ENCODE measurements at regions not wholly inside any gene's neighbourhood (a gene's known extent, or its start where the extent isn't known, plus 50 kb on each side); places are given as distances from the start of the nearest gene placed in this dataset.
"Not testable (repeated sequence)": the region's sequence is repeated elsewhere in the genome, so short reads cannot be mapped to it uniquely, and the experiment has no call there.

DNA sequence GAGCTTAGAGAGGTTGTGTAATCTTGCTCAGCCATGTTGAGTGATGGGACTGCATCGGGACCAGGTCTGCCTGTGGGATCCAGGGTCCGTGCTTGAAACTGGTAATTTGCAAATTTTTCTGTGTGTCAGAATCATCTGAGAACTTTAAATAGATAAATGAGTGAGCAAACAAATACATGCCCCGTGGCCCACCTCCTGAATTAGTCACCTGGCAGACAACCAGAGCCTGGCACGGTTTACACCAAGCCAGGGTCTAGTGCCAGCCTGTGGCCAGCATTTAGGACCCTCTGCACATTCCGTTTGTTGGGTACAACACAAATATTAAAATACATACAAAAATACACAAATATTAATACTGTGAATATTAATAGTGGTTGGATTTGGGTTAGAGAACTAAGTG is 90.6 kb upstream of the STOX2 start:
- H3K4me1 ChIP-seq = no peaks in the 10 kb centered on the region
- H3K4me3 ChIP-seq = no peak overlapping the region
- H3K9me3 ChIP-seq = no peaks in the 10 kb centered on the region
- TF ChIP-seq EP300 (IDR thresholded peaks at IDR 0.05) = no peak
- TF ChIP-seq, protein P1, sequence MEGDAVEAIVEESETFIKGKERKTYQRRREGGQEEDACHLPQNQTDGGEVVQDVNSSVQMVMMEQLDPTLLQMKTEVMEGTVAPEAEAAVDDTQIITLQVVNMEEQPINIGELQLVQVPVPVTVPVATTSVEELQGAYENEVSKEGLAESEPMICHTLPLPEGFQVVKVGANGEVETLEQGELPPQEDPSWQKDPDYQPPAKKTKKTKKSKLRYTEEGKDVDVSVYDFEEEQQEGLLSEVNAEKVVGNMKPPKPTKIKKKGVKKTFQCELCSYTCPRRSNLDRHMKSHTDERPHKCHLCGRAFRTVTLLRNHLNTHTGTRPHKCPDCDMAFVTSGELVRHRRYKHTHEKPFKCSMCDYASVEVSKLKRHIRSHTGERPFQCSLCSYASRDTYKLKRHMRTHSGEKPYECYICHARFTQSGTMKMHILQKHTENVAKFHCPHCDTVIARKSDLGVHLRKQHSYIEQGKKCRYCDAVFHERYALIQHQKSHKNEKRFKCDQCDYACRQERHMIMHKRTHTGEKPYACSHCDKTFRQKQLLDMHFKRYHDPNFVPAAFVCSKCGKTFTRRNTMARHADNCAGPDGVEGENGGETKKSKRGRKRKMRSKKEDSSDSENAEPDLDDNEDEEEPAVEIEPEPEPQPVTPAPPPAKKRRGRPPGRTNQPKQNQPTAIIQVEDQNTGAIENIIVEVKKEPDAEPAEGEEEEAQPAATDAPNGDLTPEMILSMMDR (IDR thresholded peaks at IDR 0.05) = no peak
- TF ChIP-seq POLR2A (IDR thresholded peaks at IDR 0.05) = no peak
- TF ChIP-seq POLR2AphosphoS5 (IDR thresholded peaks at IDR 0.05) = no peak
- no peak for DNase-seq (ENCODE audit: low spot score in 2 of 2)
- no peaks in the 10 kb centered on the region for H3K27me3 ChIP-seq
- H3K36me3 ChIP-seq = no peaks in the 10 kb centered on the region
- H3K27ac ChIP-seq = no peak overlapping the region
- 61% methylated on average over 5 of the region's 5 CpGs for WGBS

DNA sequence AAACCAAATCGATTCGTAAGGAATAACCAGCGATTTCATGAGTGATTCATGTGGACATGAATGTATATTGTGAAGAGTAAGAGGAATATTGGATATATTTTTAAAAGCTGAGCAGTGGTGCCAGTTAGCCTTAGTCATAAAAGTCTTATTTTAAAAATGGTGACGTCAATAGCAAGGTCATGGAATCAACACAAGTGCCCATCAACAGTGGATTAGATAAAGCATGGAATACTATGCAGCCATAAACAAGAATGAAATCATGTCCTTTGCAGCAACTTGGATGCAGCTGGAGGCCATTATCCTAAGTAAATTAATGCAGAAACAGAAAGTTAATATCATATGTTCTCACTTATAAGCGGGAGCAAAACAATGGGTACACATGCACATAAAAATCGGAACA is 89.0 kb upstream of the STOX2 start:
- no peaks in the 10 kb centered on the region for H3K27me3 ChIP-seq
- H3K27ac ChIP-seq = no peak overlapping the region
- TF ChIP-seq, protein P1 (IDR thresholded peaks at IDR 0.05) = no peak
- H3K9me3 ChIP-seq = no peaks in the 10 kb centered on the region
- DNase-seq (ENCODE audit: low spot score in 2 of 2) = no peak
- H3K4me3 ChIP-seq = no peak overlapping the region
- 95% methylated on average over 6 of the region's 6 CpGs for WGBS
- H3K36me3 ChIP-seq = no peaks in the 10 kb centered on the region
- H3K4me1 ChIP-seq = no peaks in the 10 kb centered on the region

DNA sequence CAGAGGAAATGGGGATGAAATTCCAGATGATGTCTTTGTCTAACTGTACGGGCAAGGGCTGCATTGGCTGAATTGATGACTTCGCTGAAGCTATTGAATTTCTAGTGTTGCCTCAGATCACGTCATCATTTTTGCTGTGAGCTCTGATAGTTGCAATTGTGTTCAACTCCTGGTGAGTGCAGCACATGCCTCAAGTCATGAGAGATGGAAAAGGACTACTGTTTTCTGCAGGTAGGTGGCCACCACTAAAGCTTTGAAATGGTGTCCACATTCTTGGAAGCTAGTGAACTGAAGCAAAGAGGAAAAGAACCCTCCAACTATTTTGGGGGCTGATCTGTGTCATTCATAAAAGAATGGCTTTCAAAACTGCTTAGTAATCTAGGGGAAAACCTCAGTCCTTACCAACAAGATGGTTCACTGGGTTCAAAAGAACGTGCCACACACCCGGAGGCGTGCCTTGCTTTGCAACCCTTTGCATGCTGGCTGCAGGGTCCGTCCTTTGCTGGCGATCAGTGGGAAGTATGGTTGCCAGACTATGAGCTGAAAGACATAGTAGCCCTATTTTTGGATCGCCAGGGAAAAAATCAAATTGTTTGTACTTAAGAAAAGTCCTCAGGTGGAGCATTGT is 88.1 kb upstream of the STOX2 start:
- 57% methylated on average over 9 of the region's 9 CpGs for WGBS
- H3K27me3 ChIP-seq = no peaks in the 10 kb centered on the region
- DNase-seq (ENCODE audit: low spot score in 2 of 2) = no peak
- no peaks in the 10 kb centered on the region for H3K9me3 ChIP-seq
- no peaks in the 10 kb centered on the region for H3K36me3 ChIP-seq
- no peaks in the 10 kb centered on the region for H3K4me1 ChIP-seq
- H3K4me3 ChIP-seq = no peak overlapping the region
- TF ChIP-seq POLR2A (IDR thresholded peaks at IDR 0.05) (no peak), POLR2AphosphoS5 (IDR thresholded peaks at IDR 0.05) (no peak), EP300 (IDR thresholded peaks at IDR 0.05) (no peak)
- TF ChIP-seq, protein P1 (IDR thresholded peaks at IDR 0.05) = no peak
- no peak overlapping the region for H3K27ac ChIP-seq

DNA sequence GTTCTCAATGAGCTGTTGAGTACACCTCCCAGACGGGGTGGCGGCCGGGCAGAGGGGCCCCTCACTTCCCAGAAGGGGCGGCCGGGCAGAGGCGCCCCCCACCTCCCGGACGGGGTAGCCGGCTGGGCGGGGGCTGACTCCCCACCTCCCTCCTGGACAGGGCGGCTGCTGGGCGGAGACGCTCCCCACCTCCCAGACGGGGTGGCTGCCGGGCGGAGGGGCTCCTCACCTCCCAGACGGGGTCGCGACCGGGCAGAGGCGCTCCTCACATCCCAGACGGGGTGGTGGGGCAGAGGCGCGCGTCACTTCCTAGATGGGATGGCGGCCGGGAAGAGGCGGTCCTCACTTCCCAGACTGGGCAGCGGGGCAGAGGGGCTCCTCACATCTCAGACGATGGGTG is 86.5 kb upstream of the STOX2 start:
- not testable (repeated sequence) for H3K4me3 ChIP-seq; H3K9me3 ChIP-seq; H3K4me1 ChIP-seq; DNase-seq (ENCODE audit: low spot score in 2 of 2); H3K27ac ChIP-seq; H3K27me3 ChIP-seq; H3K36me3 ChIP-seq
- 94% methylated on average over 13 of the region's 30 CpGs for WGBS

DNA sequence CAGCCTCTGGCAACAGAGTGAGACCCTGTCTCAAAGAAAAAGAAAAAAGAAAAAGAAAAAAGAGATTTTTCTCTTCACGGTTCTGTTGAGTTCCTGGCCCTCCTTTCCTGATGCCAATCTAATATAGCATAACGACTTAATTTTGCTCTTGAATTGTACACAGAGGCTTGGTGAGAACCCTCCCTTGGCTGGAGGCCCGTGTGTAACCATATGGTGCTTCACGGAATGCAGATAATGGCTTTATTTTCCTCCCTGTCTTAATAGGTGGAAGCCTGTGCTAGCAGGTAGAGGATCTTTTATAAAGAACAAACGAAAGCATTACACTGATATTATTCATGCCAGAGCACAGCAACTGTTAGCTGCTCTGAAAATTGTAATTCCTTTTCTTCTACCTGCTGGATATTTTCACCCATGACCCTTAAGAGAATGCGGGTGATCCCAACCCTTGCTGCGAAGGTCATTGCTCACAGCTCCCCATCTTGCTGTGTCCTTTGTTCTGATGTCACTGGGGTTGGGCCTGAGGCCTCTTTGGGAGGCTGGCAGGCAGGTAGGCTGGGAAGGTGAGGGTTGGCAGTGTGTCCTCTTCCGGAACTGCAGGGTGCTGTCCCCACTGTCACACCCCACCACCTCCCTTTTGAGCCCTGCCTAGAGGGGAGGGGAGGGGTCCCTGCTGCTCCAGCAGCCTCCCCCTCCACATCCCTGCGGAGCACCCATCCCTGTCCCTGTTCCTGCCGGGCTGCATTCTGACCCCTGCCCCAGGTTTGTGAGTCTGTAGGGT is 83.8 kb upstream of the STOX2 start:
- DNase-seq (ENCODE audit: low spot score in 2 of 2) = no peak
- no peak overlapping the region for H3K27ac ChIP-seq
- H3K27me3 ChIP-seq = no peaks in the 10 kb centered on the region
- TF ChIP-seq POLR2A (IDR thresholded peaks at IDR 0.05) = no peak
- TF ChIP-seq EP300 (IDR thresholded peaks at IDR 0.05) = no peak
- TF ChIP-seq, protein P1 (IDR thresholded peaks at IDR 0.05) = no peak
- TF ChIP-seq POLR2AphosphoS5 (IDR thresholded peaks at IDR 0.05) = no peak
- H3K9me3 ChIP-seq = no peaks in the 10 kb centered on the region
- peaks cover 11% of the 10 kb centered on the region for H3K4me1 ChIP-seq
- H3K36me3 ChIP-seq = no peaks in the 10 kb centered on the region
- WGBS = 42% methylated on average over 10 of the region's 10 CpGs
- H3K4me3 ChIP-seq = no peak overlapping the region
